ENCODE measurements at regions not wholly inside any gene's neighbourhood (a gene's known extent, or its start where the extent isn't known, plus 50 kb on each side); places are given as distances from the start of the nearest gene placed in this dataset.

DNA sequence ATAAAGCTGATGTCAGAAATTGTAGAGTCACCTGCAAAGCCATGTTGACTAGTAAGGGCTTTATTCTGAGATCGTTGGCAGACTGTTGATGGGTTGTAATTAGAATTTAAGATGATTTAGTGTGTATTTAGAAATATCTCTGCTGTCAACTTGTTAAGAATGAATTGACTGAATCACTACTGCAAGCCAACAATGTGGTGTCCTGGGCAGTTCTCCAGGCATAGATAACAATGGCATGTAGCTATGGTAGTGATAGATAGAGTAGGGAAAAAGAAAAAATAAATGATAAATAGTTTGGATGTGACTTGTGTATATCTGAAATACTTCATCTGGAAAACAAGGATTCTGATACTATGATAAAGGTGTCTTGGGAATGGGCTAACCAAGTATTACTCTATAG is 640.2 kb downstream of the ARL4A start:
- peak; percentile 13 for DNase-seq

DNA sequence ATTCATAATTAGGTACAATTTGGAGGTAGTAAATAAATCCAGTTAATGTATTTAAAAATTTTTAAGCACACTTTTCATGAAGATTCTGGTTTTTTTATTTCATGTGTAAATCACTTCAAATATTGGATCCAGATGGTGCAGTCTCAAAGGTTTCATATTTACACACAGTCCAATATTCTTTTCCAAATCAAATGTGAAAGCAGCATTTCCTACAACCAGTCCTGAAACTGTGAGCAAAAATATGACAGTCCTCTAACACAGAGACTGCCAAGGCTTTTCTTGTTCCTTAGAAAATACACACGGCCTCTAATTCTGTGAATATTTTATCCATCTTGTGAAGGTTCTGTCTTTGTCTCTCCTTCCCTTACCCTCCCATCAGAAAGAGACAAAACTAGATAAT is 645.9 kb downstream of the ARL4A start:
- no peak for DNase-seq

DNA sequence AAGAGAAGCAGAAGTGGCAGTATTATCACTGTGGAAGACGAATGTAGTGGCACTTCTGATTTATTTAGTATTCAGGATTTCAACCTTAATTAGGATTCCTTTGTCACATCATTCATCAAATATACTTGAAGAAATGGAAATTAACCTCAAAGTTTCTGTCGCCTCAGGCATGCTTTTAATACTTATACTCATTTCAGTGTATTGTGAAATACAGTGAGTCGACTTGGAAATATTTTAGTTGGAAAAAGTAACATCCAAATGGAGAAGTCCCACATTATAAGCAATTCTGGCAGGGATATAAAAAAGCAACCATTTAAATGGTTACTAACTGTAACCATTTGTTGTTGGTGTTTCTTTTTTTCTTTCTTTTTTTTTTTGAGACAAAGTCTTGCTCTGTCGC is 648.8 kb downstream of the ARL4A start:
- peak; percentile 49 for DNase-seq

DNA sequence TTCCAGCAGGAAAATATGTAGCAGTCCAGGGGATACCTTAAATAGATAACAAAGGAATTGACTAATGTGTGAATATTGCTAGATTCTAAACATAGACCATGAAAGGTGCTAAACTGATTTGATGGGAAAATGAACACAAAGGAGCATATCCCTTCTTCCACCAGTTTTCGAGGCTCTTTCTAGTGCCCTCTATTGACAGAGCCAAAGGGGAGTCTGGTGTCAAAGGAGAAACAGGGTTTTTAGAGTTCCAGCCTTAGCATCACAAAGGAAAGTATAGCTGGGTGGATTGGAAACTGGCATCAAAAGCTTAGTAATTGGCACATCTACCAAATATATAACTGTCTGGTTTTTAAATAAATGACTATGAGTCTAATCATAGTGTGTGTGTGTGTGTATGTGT is 636.8 kb downstream of the ETV1 start:
- no peak for DNase-seq

DNA sequence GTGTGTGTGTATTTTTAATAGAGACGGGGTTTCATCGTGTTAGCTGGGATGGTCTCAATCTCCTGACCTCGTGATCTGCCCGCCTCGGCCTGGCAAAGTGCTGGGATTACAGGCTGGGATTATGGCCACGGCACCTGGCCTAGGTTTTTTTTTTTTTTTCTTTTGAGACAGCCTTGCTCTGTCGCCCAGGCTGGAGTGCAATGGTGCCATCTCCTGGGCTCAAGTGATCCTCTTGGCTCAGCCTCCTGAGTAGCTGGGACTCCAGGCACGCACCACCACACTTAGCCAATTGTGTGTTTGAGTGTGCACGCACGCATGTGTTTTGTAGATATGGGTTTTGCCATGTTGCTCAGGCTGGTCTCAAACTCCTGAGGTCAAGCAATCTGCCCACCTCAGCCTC is 629.8 kb downstream of the ETV1 start:
- DNase-seq: no peak

DNA sequence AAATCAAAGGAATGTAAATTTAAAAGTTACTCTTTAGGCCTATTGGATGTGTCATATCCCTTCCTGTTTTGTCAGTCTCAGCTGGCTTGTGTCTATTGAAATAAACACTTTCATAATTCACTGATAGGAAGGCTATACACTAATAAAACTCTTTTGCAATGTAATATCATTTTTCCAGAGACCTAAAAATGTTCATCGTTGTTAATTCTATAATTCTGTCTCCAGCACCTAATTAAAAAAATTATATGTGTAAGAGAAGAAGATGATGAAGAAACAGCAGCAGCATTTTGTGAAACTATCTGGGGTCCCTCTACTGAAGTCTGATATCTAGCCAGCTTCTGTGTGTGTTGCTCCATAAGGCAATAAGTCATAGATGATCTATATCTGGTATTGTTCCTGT is 602.7 kb downstream of the ETV1 start:
- DNase-seq: no peak

DNA sequence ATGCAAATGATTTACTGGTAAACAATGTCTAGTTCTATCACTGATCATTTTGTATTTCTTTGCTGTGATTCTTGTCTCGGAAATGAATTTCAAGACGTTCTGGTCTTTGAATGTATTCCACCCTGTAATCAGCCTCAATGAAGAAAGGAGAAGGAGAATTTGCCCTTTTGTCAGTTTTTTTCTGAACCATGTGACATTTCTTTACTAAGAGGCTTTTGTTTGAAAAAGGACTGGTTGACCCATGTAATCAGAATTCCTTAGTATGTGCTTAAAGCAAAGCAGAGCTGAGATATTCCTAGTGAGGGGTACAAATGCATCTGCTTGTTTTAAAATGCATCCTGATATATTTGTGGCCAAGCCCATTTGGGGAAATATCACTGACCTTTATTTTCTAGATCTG is 581.6 kb downstream of the ETV1 start:
- no peak for DNase-seq

DNA sequence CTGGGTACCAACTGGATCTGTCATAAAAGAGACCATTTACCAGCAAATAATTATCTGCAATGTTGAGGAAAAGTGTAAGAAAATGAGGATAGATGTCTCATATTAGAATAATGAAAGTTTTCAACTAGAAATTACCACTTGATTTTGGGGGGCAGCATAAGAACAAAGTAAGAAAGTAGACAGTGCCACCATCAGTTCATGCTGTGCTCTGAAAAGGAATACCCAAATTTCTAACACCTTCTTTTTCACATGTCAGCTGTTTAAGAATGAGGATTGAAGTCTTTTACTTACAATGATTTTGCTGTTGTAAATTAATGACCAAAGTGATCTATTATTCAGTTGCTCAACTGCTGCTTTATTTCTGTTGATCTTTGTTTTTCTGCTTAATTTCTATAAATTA is 578.3 kb downstream of the ETV1 start:
- no peak for DNase-seq

DNA sequence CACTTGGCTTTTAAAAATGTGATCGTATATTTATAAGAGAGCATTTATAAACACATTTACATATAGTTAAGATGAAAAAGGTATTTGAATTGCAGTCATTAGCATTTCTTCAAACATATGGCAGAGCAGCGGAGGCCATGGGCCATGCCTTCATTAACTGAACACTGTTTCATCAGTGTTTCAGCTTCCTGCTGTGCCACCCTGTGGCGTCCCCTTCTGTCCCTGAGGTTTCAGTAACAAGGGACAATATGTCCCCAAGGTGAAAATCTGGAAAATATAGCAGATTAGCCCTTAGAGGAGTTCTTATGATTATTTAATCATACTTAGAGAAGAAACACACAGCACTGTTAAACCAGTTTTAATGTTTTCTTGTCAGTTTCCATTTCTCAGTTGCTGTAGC is 577.8 kb downstream of the ETV1 start:
- DNase-seq: no peak

DNA sequence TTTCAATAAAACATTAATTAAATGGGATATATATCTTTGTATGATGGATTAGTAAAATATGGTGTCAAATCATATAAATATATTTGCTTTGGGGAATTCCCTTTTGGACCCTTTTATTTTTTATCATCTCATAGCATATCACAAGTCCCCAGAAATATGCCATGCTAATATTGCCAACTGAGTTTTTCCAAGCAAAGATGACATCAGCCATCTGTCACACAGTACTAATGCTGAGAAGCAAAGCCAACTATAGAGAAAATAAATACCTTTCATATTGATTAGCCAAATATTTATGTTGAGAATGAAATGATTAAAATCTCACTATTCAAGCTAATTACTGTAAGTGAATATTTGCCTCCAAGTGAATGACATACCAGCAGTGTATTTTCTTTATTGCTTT is 575.3 kb downstream of the ETV1 start:
- DNase-seq: no peak

DNA sequence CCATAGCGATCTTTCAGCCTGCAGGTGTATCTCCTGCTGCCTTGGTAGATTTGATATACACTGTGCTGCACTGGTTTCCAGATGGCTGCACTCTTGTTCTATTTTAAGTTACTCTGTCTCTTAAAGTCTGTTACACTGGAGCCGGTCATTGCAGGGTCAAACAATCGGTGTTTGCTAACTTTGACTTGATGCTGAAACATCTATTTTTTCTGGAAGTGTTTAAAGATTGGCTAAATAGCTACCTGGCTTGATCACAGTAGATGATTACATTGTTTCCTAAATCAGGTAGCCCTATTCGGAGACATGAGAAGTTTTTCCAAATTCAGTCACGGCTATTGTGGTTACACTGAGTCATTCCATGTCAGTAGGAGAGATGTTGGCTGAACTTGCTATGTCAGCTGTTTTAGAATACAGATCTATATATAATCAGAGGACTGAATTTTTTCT is 574.8 kb downstream of the ETV1 start:
- no peak for DNase-seq

DNA sequence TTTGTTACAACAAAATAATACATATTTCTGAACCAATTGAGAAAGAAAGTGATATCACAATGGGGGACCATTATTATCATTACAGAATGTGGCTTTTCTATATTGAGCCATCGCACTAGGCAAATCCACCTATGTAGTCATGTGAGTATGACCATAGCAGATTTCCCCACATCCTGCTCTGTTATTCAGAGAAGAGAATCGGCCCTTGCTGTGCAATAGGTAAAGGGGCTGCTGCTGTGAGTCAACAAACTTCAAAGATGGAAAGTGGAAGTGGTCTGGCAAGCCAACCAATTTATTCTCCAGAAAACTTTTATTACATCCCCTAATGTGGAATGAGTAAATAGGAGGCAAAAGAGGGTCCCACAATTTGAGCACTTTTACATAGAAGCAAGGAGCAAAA is 573.4 kb downstream of the ETV1 start:
- no peak for DNase-seq

DNA sequence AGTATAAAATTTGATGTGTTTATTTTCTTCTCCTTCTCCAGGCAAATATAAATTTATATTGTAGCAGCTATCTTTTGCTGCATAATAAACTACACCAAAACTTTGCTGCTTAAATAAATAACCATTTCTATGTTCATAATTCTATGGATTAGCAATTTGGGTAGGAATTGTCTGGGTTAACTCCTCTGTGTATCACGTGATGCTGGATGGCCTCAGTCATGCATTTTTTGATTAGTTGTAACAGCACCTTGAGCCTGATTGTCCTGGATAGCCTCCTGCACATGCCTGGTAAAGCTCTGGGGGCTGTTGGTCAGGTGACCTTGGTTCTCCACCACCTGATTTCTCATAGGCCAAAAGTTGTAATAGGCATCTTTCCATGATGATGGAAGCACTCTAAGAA is 572.9 kb downstream of the ETV1 start:
- DNase-seq: no peak

DNA sequence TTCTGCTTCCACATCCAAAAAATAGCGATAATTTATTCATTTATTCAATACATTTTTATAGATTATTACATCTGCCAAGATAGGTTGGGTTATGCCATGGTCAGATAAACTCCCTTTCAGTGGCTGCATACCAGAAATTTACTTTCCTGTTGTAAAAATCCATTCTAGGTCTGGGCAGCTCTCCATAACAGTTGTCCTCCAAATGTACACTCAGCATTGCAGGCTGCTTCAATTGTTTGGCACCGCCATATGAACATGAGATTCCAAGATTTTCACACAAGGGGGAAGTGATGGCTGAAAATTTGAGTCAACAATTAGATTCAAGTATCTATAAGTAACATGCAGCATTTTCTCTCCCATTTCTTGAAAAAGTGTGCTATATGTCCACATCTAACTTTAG is 568.7 kb downstream of the ETV1 start:
- DNase-seq: no peak

DNA sequence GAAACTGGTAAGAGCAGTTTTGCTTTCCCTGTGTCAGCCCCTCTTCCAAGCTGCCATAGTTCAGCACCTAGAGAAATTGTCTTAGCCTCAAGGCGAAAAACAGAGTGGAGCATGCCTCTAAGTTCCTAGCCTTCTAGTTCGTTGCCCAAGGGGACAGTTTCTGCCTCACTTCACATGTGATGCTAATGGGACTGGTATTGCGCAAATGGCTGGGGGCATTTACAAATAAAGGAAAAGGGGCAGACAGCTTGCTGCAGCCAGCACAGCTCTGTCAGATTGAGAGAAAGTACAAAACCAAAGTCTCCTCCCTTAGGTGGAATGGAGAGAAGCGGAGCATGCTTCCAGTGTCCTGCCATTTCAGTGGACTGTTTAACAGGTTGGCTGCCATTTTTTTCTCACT is 567.7 kb downstream of the ETV1 start:
- DNase-seq: no peak

DNA sequence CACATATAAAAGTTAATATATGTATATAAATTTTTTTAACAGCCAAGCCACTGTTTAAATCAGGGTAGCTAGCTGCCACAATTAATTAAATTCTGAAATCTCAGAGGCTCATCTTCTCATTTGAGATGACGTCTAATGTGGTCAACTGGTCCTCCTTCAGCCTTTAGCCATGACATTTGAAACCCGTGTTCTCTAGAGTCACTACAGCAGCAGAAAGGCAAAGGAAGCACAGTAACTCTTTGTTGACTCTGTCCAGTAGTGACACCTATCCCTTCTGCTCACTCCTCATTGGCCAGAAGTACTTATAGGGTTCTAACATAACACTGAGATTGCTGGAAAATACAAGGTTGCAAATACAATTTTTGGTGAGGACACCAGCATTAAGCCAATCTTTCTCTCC is 555.5 kb downstream of the ETV1 start:
- no peak for DNase-seq

DNA sequence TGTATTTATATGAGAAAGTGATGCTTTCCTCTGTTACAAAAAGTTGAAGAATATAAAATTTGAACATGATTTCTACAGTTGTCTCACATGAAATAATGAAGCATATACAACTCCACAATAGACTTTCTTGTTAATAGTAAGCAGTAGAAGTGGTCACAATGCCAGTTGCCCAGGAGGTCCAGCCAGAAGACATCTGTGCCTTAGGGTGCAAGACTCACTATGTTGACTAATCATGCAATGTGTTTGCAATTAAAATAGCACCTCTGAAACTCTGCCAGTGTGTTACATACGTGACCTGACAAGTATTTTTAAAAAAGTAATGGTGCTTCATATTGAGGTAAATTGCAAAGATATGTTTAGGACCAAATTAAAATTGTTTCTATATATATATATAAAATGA is 547.2 kb downstream of the ETV1 start:
- DNase-seq: no peak

DNA sequence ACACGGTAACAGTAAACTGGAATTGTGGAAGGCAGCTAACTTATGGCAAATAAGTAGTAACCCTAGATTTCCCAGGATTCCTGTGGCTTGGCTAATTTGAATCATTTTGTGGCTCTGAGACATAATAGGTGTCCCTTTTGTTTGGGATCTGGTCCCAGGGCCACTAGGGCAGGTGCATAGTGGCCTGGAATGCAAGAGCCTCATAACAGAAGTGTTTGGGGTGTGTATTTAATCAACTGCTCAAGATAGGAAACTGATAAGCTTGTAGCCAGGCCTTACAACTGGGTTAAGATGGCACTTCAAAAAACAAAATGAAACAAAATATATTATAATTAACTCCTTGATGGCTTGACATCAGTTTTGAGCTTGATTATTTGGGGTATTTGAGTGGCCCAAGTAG is 541.8 kb downstream of the ETV1 start:
- no peak for DNase-seq

DNA sequence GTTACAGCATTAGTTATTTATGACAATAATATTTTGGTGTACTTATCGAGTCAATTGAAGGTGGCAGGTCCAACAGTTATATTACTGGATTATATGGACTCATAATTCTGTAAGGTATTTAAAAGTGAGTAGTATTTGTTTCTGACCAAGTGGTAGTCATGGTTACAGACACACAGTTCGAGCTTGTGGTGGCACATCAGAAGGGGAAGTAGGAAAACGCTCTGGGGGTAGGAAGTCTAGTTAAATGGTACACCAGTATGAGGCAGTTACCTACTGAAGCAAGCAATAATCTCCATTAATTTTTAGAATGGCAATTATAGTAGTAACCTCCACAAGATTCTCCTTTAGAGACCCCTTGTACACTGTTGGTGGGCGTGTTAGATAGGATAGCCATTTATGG is 541.2 kb downstream of the ETV1 start:
- DNase-seq: no peak

DNA sequence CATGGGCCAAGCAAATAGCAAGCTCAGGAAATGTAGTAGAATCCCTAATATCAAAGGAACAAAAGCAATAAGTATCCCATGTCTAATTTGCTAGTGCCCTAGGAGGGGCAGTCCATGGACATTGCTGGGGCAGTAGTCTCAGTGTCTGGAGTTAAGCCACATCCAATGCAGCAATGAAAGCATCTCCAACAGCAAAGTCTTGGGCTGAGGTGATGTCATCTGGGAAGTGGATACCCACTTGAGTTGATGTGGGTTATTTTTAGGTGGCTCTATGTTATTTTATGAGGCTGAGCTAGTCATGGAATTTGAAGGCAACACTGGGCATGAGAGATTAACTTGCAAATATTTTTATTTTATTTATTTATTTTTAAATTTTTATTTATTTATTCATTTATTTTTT is 540.0 kb downstream of the ETV1 start:
- no peak for DNase-seq

DNA sequence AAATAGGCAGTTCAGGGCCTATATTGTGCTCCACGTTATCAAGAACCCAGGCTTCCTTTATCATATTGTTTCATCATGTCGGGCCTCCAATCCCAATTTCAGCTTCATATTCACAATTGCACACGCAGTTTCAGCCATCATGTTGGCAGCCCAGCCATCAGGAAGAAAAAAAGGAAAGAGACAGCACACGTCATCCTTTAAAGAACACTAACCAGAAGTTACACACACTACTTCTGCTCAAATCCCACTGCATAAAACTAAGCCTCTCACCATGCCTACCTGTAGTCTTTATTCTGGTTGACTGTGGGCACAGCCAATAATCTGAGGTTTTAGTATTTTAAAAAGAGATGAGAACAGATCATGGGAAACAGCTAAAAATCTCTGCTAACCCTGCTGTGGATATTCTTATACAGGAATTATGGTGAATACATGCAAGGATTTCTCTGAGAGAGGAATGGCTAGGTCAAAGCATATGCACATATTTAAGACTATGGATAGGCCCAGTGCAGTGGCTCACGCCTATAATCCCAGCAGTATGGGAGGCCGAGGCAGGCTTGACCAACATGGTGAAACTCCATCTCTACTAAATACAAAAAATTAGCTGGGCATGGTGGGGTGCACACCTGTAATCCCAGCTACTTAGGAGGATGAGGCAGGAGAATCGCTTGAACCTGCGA is 534.4 kb downstream of the ETV1 start:
- DNase-seq: no peak

DNA sequence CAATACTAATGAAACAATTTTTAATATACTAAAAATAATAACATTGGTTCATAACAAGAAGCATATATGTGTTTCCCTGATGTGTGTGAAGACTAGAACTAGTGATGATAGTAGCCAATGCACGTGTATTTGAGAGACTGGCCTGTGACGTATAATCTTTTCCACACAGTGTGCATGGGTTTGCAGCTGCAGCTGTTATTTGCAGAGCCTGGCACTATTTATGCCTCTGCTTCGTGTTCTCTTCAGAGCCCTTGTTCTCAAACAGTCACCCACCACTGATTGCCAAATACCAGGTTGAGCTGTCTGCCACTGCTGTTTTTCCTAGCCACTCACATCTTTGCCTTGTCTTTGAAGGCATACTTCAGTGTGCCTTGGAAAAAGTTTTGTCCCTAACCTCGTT is 531.7 kb downstream of the ETV1 start:
- no peak for DNase-seq

DNA sequence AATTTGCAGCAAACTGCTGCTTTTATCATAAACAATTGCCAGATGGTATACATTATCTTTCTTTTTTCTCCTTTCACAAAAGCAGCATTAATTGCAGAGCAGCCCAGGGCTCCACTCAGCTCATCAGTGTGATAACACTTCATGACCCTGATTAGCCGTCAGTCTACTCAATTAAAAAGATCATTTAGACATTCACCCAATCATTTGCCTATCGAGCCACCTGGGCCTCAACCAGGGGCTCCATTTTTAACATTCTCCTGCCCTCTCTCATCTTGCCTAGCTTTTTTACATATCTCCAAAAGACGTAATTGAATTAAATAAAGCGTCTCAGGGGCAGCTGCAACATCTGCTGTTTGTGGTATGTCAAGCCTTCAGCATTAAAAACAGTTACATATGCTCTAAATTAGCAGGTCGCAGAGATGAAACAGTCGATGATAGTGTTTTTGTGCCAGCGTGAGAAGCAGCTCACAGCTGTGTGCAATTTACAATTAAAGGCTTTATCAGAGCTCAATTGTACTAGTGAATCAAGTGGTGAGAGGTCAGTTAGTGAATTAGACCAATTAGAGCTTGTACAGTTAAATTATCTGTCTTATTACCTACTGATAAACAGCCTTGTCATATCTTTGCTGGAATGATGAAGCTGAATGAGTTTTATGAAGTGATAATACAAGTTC is 522.5 kb downstream of the ETV1 start:
- no peak for DNase-seq

DNA sequence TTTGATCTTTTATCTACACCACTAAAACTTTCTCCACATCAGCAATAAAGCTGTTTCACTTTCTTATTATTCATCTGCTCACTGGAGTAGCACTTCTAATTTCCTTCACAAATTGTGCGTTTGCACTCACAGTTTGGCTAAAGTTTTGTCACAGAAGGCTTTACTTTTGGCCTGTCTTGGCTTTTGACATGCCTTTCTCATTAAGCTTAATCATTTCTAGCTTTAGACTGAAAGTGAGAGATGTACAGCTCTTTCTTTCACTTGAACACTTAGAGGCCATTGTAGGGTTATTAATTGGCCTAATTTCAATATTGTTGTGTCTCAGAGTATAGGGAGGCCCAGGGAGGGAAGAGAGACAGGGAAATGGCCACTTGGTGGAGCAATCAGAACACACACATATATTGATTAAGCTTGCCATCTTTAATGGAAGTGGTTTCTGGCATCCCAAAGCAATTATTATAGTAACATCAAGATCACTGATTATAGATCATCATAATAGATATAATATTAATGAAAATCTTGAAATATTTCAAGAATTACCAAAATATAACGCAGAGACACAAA is 512.5 kb downstream of the ETV1 start:
- no peak for DNase-seq

DNA sequence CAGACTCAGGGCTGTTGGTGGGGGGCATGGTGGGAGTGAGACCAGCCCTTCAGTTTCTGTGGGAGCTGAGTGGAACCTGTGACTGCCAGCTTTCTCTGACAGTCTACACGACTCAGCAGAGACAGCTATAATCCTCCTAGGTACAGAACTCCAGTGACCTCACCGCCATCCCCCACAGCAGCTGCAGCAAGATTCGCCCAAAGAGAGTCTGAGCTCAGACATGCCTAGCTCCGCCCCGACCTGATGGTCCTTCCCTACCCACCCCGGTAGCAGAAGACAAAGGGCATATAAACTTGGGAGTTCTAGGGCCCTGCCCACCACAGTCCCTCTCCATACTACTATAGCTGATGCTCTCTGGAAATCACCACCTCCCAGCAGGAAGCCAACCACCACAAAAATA is 500.1 kb downstream of the ETV1 start:
- no peak for DNase-seq

Measured in fibroblast of skin of back (primary cell).